HEK293 (cell line): ENCODE measurements at regions not wholly inside any gene's neighbourhood (a gene's known extent, or its start where the extent isn't known, plus 50 kb on each side); places are given as distances from the start of the nearest gene placed in this dataset.
"Not testable (repeated sequence)": the region's sequence is repeated elsewhere in the genome, so short reads cannot be mapped to it uniquely, and the experiment has no call there.

Experiments used
- CTCF ChIA-PET: fragments of 350-600 bp; formaldehyde crosslinking; extraction: SDS; loops from one replicate; lab custom pipeline; 2021; ENCODE audit warnings: antibody characterized with exemption; lab: Yijun Ruan, JAX
- POLR2A ChIA-PET: fragments of 300-600 bp; formaldehyde crosslinking; extraction: SDS; loops from one replicate; lab custom pipeline; 2020; ENCODE audit warnings: antibody characterized with exemption, inconsistent platforms; lab: Yijun Ruan, JAX
- H3K27ac ChIP-seq: fragments of 200-500 bp; sonication (Bioruptor generic); 2 replicates; pipeline ENCODE4 v1.5.1; 2014; ENCODE audit warnings: low read depth, low read length, control low read depth, inconsistent platforms; ENCODE audit errors: extremely low read depth
- H3K36me3 ChIP-seq, 2 experiments: fragments of 200-500 bp in 1 of 2; sonication (Bioruptor generic) in 1 of 2; 1 replicate in 1 of 2; 2 replicates in 1 of 2; pipeline ENCODE4 v1.5.1; 2014 to 2017; ENCODE audit warnings: inconsistent platforms in 2 of 2, low read length in 2 of 2; ENCODE audit not compliant: control insufficient read depth in 2 of 2, insufficient read depth in 1 of 2
- H3K4me1 ChIP-seq: fragments of 200-500 bp; sonication (Bioruptor generic); 2 replicates; pipeline ENCODE4 v1.5.1; 2014; ENCODE audit warnings: mild to moderate bottlenecking, low read length, inconsistent platforms; ENCODE audit not compliant: control insufficient read depth, insufficient read depth
- H3K4me3 ChIP-seq: 2 replicates; pipeline ENCODE4 v1.5.1; 2011; ENCODE audit warnings: low read depth, mild to moderate bottlenecking, control low read depth, low read length, moderate library complexity
- H3K9me3 ChIP-seq: fragments of 200-500 bp; sonication (Bioruptor generic); 2 replicates; pipeline ENCODE4 v1.5.1; 2014; ENCODE audit warnings: low read depth, low read length, inconsistent platforms; ENCODE audit not compliant: control insufficient read depth, insufficient read depth
- EGR2 ChIP-seq: fragments of 450-650 bp; formaldehyde crosslinking; IDR thresholded peaks from 2 replicates; pipeline ENCODE4 v1.5.1; 2016; ENCODE audit warnings: low read depth, missing biosample characterization, missing genetic modification characterization
- GLIS1 ChIP-seq: fragments of 450-650 bp; formaldehyde crosslinking; IDR thresholded peaks from 2 replicates; pipeline ENCODE4 v1.5.1; 2016; ENCODE audit warnings: missing biosample characterization, missing genetic modification characterization
- GLIS2 ChIP-seq: fragments of 450-650 bp; formaldehyde crosslinking; IDR thresholded peaks from 2 replicates; pipeline ENCODE4 v1.5.1; 2016; ENCODE audit warnings: missing biosample characterization, missing genetic modification characterization
- IKZF3 ChIP-seq: fragments of 450-650 bp; IDR thresholded peaks from 2 replicates; pipeline ENCODE4 v1.5.0; 2018; ENCODE audit warnings: missing biosample characterization, mild to moderate bottlenecking, missing genetic modification characterization, moderate library complexity
- KLF1 ChIP-seq: fragments of 450-650 bp; formaldehyde crosslinking; IDR thresholded peaks from 2 replicates; pipeline ENCODE4 v1.5.1; 2016; ENCODE audit warnings: missing biosample characterization, missing genetic modification characterization
- SCRT1 ChIP-seq: fragments of 450-650 bp; formaldehyde crosslinking; IDR thresholded peaks from 2 replicates; pipeline ENCODE4 v1.5.1; 2016; ENCODE audit warnings: missing biosample characterization, missing genetic modification characterization, borderline replicate concordance
- SCRT2 ChIP-seq: fragments of 450-650 bp; formaldehyde crosslinking; IDR thresholded peaks from 2 replicates; pipeline ENCODE4 v1.5.1; 2016; ENCODE audit warnings: missing biosample characterization, missing genetic modification characterization
- SP7 ChIP-seq: fragments of 450-650 bp; formaldehyde crosslinking; IDR thresholded peaks from 2 replicates; pipeline ENCODE4 v1.5.1; 2016; ENCODE audit warnings: missing biosample characterization, missing genetic modification characterization
- ZFHX2 ChIP-seq: fragments of 450-650 bp; formaldehyde crosslinking; conservative IDR thresholded peaks from 2 replicates; pipeline ENCODE4 v1.5.1; 2016; ENCODE audit warnings: missing biosample characterization, missing genetic modification characterization
- ZIC2 ChIP-seq: fragments of 450-650 bp; formaldehyde crosslinking; IDR thresholded peaks from 2 replicates; pipeline ENCODE4 v1.5.1; 2016; ENCODE audit warnings: missing biosample characterization, missing genetic modification characterization
- ZNF140 ChIP-seq: fragments of 450-650 bp; formaldehyde crosslinking; IDR thresholded peaks from 2 replicates; pipeline ENCODE4 v1.5.1; 2016; ENCODE audit warnings: missing biosample characterization, missing genetic modification characterization
- ZNF404 ChIP-seq: fragments of 450-650 bp; formaldehyde crosslinking; IDR thresholded peaks from 2 replicates; pipeline ENCODE4 v1.5.1; 2017; ENCODE audit warnings: missing biosample characterization, missing genetic modification characterization
- ZNF555 ChIP-seq: fragments of 450-650 bp; formaldehyde crosslinking; conservative IDR thresholded peaks from 2 replicates; pipeline ENCODE4 v1.5.1; 2017; ENCODE audit warnings: missing biosample characterization, mild to moderate bottlenecking, missing genetic modification characterization, inconsistent platforms
- ZNF558 ChIP-seq: fragments of 450-650 bp; formaldehyde crosslinking; IDR thresholded peaks from 2 replicates; pipeline ENCODE4 v1.5.1; 2016; ENCODE audit warnings: missing biosample characterization, missing genetic modification characterization
- ZNF654 ChIP-seq: fragments of 450-650 bp; formaldehyde crosslinking; IDR thresholded peaks from 2 replicates; pipeline ENCODE4 v1.5.1; 2016; ENCODE audit warnings: low read depth, missing biosample characterization, missing genetic modification characterization
- TF ChIP-seq, protein P1 (sequence below): fragments of 450-650 bp; formaldehyde crosslinking; IDR thresholded peaks from 2 replicates; pipeline ENCODE4 v1.5.1; 2016; ENCODE audit warnings: missing biosample characterization, missing genetic modification characterization
- TF ChIP-seq, protein P2 (sequence below): fragments of 450-650 bp; formaldehyde crosslinking; conservative IDR thresholded peaks from 2 replicates; pipeline ENCODE4 v1.5.1; 2016; ENCODE audit warnings: low read depth, missing biosample characterization, missing genetic modification characterization

DNA sequence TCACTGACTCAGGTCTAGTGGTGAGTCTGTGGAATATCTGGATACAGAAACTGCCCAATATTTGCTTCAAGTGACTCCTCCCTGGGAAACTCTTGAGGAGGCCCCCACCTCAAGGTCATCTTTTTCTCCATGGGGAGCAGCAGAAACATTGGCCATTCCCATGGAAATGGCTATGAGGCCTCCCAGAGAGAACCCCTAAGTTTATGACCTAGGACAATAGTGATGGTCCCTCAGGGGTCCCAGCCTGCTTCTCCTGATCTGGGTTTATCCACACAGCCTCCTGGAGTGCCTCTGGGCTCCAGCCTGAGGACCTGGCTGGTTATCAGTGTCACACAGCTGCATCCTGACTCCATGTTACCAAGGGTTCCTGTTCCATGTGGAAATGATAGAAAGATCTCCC lies 131.2 kb downstream of the ZNF280B start:
- no peak overlapping the region for H3K4me3 ChIP-seq
- no peak overlapping the region for H3K27ac ChIP-seq
- H3K9me3 ChIP-seq: no peaks in the 10 kb centered on the region
- TF ChIP-seq ZIC2 (peak; percentile 57; the same call in 1 of the 2 replicates), ZNF404 (no peak)
- no peaks in the 10 kb centered on the region for H3K36me3 ChIP-seq
- ChIA-PET POLR2A (no interaction called here), CTCF (interaction anchor here (4.0 kb wide), 1 partner anchor 21 kb away, joined by 13 read pairs; no protein-coding TSS in a partner anchor)
- H3K4me1 ChIP-seq: no peaks in the 10 kb centered on the region

DNA sequence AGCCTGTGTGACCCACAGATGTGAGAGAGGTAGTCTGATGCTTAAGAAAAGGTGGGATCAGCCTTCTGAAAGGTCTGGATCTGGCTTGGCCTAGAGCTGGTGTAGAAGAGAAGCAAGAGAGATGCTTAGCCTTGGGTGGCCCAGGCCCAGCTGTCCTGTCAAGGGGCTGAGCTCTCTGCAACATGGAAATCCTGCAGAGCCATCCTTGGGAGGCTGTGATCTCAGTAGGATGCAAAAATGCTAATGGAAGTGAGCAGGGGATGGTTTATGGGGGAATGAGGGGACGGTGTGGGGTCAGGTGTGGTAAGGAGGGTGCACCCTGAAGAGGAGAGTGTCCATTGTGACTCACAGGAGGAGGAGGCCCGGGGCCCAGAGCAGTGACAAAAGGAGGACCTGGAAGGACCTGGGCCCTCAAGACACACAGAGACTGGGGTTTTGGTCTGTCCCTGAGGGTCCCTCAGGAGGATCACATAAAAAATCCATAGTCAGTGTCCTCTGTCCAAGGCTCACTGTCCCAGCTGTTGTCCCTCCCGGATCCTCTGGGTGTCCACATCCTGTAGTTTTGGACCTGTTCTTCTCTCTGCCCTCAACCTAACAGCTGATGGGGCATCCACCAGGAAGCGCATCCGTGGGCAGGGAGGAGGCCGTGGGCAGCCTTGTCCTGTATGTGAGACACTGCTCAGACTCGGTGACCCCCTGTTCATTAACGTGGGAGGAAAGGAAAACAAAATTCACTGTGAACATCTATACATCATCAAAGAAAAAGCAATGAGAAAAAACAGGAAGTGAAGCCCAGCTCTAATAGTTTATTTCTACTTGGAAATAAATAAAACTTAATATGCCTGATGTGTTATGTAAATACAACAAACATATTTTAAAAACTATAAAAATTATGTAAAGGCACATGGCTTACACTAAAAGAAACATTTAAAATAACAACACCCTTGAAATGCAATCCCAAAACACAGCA lies 129.8 kb downstream of the ZNF280B start:
- CTCF ChIA-PET: interaction anchor here (0.6 to 4.0 kb wide), 11 partner anchors 13 to 183 kb away, joined by 3 to 13 read pairs (median 3); no protein-coding TSS in a partner anchor
- no peaks in the 10 kb centered on the region for H3K36me3 ChIP-seq
- no peaks in the 10 kb centered on the region for H3K9me3 ChIP-seq
- POLR2A ChIA-PET: no interaction called here
- no peak overlapping the region for H3K27ac ChIP-seq
- H3K4me1 ChIP-seq: no peaks in the 10 kb centered on the region
- peak; percentile 61; the same call in 1 of the 2 replicates for TF ChIP-seq EGR2 (tag by site-specific recombination)
- TF ChIP-seq ZFHX2 (tag by site-specific recombination): peak; percentile 50; the same call in 1 of the 2 replicates
- no peak for TF ChIP-seq ZNF555
- no peak overlapping the region for H3K4me3 ChIP-seq

DNA sequence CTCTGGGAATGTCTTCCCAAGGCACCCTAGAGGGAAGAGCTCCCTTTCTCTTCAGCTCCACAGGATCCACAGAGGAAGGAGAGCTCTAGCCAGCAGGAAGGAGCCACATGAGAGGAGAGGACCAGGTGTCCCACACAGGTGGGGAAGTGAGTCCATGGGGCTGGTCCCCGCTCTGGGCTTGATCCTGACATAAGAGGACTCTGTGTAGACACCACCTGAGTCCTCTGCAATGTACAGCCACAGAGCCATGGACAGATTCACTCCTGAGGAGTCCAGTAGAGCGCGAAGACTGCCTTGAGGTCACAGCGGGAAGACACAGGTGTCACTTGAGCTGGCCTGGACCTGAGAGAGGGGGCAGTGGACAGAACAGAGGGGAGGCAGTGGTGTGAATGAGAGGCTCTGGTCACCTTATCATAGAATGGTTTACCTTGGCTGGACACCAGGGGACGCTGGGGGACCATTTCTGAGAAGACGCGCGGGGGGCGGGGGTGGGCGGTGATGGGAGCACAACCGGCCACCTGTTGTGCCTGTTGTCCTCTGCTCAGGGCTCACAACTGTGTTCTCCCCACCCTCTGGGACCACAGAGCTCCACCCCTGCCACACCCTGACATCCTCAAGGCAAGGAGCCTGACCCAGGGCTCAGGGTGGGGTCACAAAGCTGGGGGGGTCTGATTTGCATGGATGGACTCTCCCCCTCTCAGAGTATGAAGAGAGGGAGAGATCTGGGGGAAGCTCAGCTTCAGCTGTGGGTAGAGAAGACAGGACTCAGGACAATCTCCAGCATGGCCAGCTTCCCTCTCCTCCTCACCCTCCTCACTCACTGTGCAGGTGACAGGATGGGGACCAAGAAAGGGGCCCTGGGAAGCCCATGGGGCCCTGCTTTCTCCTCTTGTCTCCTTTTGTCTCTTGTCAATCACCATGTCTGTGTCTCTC lies 128.2 kb downstream of the ZNF280B start:
- Histone ChIP-seq H3K4me1 (no peaks in the 10 kb centered on the region), H3K36me3 (no peaks in the 10 kb centered on the region), H3K9me3 (no peaks in the 10 kb centered on the region), H3K27ac (no peak overlapping the region), H3K4me3 (no peak overlapping the region)
- ChIA-PET CTCF (interaction anchor here (0.6 to 4.0 kb wide), 17 partner anchors 8 to 330 kb away, joined by 3 to 13 read pairs (median 4); no protein-coding TSS in a partner anchor), POLR2A (no interaction called here)
- TF ChIP-seq, protein P1, sequence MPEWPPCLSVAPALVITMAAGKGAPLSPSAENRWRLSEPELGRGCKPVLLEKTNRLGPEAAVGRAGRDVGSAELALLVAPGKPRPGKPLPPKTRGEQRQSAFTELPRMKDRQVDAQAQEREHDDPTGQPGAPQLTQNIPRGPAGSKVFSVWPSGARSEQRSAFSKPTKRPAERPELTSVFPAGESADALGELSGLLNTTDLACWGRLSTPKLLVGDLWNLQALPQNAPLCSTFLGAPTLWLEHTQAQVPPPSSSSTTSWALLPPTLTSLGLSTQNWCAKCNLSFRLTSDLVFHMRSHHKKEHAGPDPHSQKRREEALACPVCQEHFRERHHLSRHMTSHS (tag by site-specific recombination): no peak
- no peak for TF ChIP-seq ZNF558 (tag by site-specific recombination)
- TF ChIP-seq, protein P2, sequence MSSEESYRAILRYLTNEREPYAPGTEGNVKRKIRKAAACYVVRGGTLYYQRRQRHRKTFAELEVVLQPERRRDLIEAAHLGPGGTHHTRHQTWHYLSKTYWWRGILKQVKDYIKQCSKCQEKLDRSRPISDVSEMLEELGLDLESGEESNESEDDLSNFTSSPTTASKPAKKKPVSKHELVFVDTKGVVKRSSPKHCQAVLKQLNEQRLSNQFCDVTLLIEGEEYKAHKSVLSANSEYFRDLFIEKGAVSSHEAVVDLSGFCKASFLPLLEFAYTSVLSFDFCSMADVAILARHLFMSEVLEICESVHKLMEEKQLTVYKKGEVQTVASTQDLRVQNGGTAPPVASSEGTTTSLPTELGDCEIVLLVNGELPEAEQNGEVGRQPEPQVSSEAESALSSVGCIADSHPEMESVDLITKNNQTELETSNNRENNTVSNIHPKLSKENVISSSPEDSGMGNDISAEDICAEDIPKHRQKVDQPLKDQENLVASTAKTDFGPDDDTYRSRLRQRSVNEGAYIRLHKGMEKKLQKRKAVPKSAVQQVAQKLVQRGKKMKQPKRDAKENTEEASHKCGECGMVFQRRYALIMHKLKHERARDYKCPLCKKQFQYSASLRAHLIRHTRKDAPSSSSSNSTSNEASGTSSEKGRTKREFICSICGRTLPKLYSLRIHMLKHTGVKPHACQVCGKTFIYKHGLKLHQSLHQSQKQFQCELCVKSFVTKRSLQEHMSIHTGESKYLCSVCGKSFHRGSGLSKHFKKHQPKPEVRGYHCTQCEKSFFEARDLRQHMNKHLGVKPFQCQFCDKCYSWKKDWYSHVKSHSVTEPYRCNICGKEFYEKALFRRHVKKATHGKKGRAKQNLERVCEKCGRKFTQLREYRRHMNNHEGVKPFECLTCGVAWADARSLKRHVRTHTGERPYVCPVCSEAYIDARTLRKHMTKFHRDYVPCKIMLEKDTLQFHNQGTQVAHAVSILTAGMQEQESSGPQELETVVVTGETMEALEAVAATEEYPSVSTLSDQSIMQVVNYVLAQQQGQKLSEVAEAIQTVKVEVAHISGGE (tag by site-specific recombination): no peak
- TF ChIP-seq SCRT1 (tag by site-specific recombination): peak; percentile 33; the same call in 1 of the 2 replicates
- TF ChIP-seq SCRT2 (tag by site-specific recombination): peak; percentile 50; the same call in 1 of the 2 replicates
- TF ChIP-seq SP7 (tag by site-specific recombination): no peak
- peak; percentile 48; the same call in 1 of the 2 replicates for TF ChIP-seq GLIS2
- peak; percentile 34; the same call in 1 of the 2 replicates for TF ChIP-seq GLIS1 (tag by site-specific recombination)
- TF ChIP-seq ZNF140 (tag by site-specific recombination): no peak
- no peak for TF ChIP-seq IKZF3 (tag by site-specific recombination)
- TF ChIP-seq KLF1 (tag by site-specific recombination): peak; percentile 75
- 0 out of 2 replicates have a peak, but pooled peaks have one; percentile 13 for TF ChIP-seq ZNF654 (tag by site-specific recombination)
- TF ChIP-seq ZFHX2 (tag by site-specific recombination): 0 out of 2 replicates have a peak, but pooled peaks have one; percentile 25

DNA sequence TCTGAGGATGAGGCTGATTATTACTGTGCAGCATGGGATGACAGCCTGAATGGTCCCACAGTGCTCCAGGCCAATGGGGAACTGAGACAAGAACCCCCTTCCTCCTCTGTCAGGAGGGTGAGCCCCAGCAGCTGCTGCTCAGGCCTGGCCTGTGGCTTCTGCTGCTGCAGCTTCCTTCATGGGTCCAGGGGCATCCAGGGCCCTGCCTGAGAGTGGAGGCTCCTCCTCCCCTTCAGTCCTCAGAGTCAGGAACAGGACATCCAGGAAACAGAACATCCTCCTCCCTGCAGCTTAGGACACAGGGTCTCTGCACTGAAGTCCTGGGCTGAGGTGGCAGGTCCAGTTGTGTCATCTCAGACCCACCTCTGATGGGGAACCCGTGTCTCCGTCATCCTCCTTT lies 127.2 kb downstream of the ZNF280B start:
- CTCF ChIA-PET: interaction anchor here (0.7 to 4.0 kb wide), 9 partner anchors 9 to 329 kb away, joined by 3 to 13 read pairs (median 4); no protein-coding TSS in a partner anchor
- H3K9me3 ChIP-seq, H3K4me1 ChIP-seq, H3K4me3 ChIP-seq, POLR2A ChIA-PET, H3K36me3 ChIP-seq, H3K27ac ChIP-seq: not testable (repeated sequence)
